ENCODE measurements at regions not wholly inside any gene's neighbourhood (a gene's known extent, or its start where the extent isn't known, plus 50 kb on each side); places are given as distances from the start of the nearest gene placed in this dataset.
A peak's percentile ranks its signal among the peaks of the same experiment; 100 is the strongest.

- H3K27ac ChIP-seq, result no peak overlapping the region
- TF ChIP-seq CTCF (IDR thresholded peaks at IDR 0.05), result no peak
- no peak for TF ChIP-seq ZFX (IDR thresholded peaks at IDR 0.05; ENCODE audit: borderline replicate concordance)
Observed at GRCh38 chr7:22676385-22676784, 50.6 kb upstream of the IL6 start.

GRCh38 chr7:22675917-22676343 lies 51.1 kb upstream of the IL6 start:
- TF ChIP-seq ZFX (IDR thresholded peaks at IDR 0.05; ENCODE audit: borderline replicate concordance) (no peak), CTCF (IDR thresholded peaks at IDR 0.05) (no peak)
- H3K27ac ChIP-seq, result no peak overlapping the region

GRCh38 chr7:22675421-22675820 lies 51.6 kb upstream of the IL6 start:
- no peak overlapping the region for H3K27ac ChIP-seq
- TF ChIP-seq ZFX (IDR thresholded peaks at IDR 0.05; ENCODE audit: borderline replicate concordance) (no peak), CTCF (IDR thresholded peaks at IDR 0.05) (no peak)

GRCh38 chr7:22672846-22673680 lies 53.9 kb upstream of the IL6 start:
- peak overlapping the region; percentile 91 for H3K27ac ChIP-seq
- TF ChIP-seq ZFX (IDR thresholded peaks at IDR 0.05; ENCODE audit: borderline replicate concordance) (no peak), CTCF (IDR thresholded peaks at IDR 0.05) (no peak)

GRCh38 chr7:22671177-22671879 lies 55.7 kb upstream of the IL6 start:
- no peak for TF ChIP-seq CTCF (IDR thresholded peaks at IDR 0.05)
- no peak for TF ChIP-seq ZFX (IDR thresholded peaks at IDR 0.05; ENCODE audit: borderline replicate concordance)
- H3K27ac ChIP-seq, result no peak overlapping the region

GRCh38 chr7:22670422-22670815 lies 56.6 kb upstream of the IL6 start:
- no peak overlapping the region for H3K27ac ChIP-seq
- no peak for TF ChIP-seq CTCF (IDR thresholded peaks at IDR 0.05)
- TF ChIP-seq ZFX (IDR thresholded peaks at IDR 0.05; ENCODE audit: borderline replicate concordance), result no peak
